ENCODE measurements at regions not wholly inside any gene's neighbourhood (a gene's known extent, or its start where the extent isn't known, plus 50 kb on each side); places are given as distances from the start of the nearest gene placed in this dataset.

DNA sequence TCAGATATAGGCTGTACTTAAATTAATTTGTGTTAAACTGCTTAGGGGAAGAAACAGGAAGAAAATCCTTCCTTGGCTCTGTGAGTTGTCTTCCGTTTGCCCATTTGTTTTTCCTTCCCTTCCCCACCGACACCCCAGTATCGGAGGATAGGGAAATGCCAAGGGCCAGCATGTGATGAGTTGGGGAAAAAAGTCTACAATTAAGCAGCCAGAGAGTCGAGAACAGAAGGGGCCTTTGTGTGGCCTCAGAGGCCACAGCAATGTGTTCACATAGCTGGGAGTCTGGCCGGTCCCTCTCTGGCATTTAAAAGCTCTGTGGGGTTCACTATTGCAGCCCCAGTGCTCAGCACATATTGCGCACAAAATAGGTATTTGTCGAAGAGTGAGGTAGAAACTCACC lies 489.3 kb downstream of the MATN1 start:
- TF ChIP-seq, protein P1, sequence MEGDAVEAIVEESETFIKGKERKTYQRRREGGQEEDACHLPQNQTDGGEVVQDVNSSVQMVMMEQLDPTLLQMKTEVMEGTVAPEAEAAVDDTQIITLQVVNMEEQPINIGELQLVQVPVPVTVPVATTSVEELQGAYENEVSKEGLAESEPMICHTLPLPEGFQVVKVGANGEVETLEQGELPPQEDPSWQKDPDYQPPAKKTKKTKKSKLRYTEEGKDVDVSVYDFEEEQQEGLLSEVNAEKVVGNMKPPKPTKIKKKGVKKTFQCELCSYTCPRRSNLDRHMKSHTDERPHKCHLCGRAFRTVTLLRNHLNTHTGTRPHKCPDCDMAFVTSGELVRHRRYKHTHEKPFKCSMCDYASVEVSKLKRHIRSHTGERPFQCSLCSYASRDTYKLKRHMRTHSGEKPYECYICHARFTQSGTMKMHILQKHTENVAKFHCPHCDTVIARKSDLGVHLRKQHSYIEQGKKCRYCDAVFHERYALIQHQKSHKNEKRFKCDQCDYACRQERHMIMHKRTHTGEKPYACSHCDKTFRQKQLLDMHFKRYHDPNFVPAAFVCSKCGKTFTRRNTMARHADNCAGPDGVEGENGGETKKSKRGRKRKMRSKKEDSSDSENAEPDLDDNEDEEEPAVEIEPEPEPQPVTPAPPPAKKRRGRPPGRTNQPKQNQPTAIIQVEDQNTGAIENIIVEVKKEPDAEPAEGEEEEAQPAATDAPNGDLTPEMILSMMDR (IDR thresholded peaks at IDR 0.05) = no peak
- TF ChIP-seq POLR2A (IDR thresholded peaks at IDR 0.05) = no peak

All from thyroid gland (tissue), 4 donors.